ENCODE measurements at regions not wholly inside any gene's neighbourhood (a gene's known extent, or its start where the extent isn't known, plus 50 kb on each side); places are given as distances from the start of the nearest gene placed in this dataset.

GRCh38 chr20:11585752-11586352 is 331.8 kb upstream of the BTBD3 start:
- Histone ChIP-seq H3K36me3 (no peaks in the 10 kb centered on the region), H3K9me3 (no peaks in the 10 kb centered on the region), H3K4me1 (no peaks in the 10 kb centered on the region), H3K4me3 (no peak overlapping the region), H3K27ac (no peak overlapping the region), H3K27me3 (no peaks in the 10 kb centered on the region)
- TF ChIP-seq CTCF (IDR thresholded peaks at IDR 0.05) (no peak), POLR2A (IDR thresholded peaks at IDR 0.05) (no peak)
- DNase-seq = no peak

DNA sequence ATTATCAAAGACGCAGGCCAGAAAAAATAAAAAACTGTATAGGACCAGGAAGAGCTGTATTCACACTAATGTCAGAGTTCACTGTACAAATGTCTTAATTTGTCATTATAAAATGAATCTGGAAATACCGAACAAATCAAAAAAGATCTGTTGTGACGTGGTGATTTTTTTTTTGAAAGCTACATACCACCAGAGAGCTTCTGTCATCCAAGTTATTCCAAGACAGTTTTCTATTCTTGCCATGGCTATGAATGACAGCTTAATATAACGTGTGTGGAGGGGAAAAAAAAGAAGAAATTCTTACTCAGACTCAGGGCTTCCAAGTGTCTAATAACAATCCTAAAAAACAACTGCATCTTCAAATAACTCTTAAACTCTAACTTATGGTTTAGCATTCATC is 328.8 kb upstream of the BTBD3 start:
- no peak for TF ChIP-seq CTCF (IDR thresholded peaks at IDR 0.05)
- TF ChIP-seq POLR2A (IDR thresholded peaks at IDR 0.05) = no peak
- no peaks in the 10 kb centered on the region for H3K27me3 ChIP-seq
- H3K36me3 ChIP-seq = no peaks in the 10 kb centered on the region
- H3K4me3 ChIP-seq = no peak overlapping the region
- no peaks in the 10 kb centered on the region for H3K4me1 ChIP-seq
- no peak for DNase-seq
- H3K9me3 ChIP-seq = no peaks in the 10 kb centered on the region
- H3K27ac ChIP-seq = no peak overlapping the region

DNA sequence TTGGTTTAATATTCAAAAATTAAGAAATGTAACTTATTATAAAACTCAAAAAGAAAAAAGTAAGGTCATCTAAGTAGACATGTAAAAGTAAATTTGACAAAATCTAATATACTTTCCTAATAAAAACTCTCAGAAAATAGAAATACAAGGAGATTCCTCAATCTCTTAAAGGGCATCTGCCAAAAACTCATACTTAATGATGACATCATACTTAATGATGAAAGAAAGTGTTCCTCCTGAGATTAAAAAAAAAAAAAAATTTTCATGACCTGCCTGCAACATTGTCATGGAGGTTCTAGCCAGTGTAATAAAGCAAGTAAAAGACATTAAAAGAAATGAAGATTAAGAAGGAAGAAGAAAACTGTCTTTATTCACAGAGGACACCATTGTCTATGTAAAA is 325.7 kb upstream of the BTBD3 start:
- TF ChIP-seq POLR2A (IDR thresholded peaks at IDR 0.05) (no peak), CTCF (IDR thresholded peaks at IDR 0.05) (no peak)
- H3K4me1 ChIP-seq = no peaks in the 10 kb centered on the region
- H3K4me3 ChIP-seq = no peak overlapping the region
- no peaks in the 10 kb centered on the region for H3K36me3 ChIP-seq
- no peaks in the 10 kb centered on the region for H3K9me3 ChIP-seq
- no peak overlapping the region for H3K27ac ChIP-seq
- H3K27me3 ChIP-seq = no peaks in the 10 kb centered on the region
- DNase-seq = no peak

DNA sequence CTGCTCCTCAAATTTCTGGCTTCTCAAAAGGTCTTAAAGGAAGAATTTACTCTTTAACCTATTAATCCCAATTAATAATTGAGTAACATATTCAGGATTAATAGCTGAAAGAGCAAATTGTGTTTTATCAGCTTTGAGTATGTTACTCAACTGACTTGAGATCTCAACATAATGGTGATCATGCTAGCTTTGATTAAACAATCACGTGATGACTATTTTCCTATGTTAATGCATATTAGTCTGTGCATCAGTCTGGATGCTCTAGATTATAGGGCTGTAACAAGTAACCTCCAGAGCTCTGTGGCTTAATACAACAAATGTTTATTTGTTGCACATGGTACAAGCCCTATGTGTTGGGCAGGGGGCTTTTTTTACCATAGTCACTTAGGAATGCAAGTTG is 313.4 kb upstream of the BTBD3 start:
- H3K4me1 ChIP-seq = no peaks in the 10 kb centered on the region
- no peak overlapping the region for H3K27ac ChIP-seq
- no peaks in the 10 kb centered on the region for H3K9me3 ChIP-seq
- DNase-seq = no peak
- H3K4me3 ChIP-seq = no peak overlapping the region
- no peaks in the 10 kb centered on the region for H3K36me3 ChIP-seq
- H3K27me3 ChIP-seq = no peaks in the 10 kb centered on the region
- TF ChIP-seq POLR2A (IDR thresholded peaks at IDR 0.05) = no peak
- no peak for TF ChIP-seq CTCF (IDR thresholded peaks at IDR 0.05)

GRCh38 chr20:11607047-11607446 is 310.6 kb upstream of the BTBD3 start:
- no peak overlapping the region for H3K27ac ChIP-seq
- H3K4me3 ChIP-seq = no peak overlapping the region
- no peaks in the 10 kb centered on the region for H3K36me3 ChIP-seq
- no peaks in the 10 kb centered on the region for H3K4me1 ChIP-seq
- H3K27me3 ChIP-seq = no peaks in the 10 kb centered on the region
- no peaks in the 10 kb centered on the region for H3K9me3 ChIP-seq
- no peak for TF ChIP-seq POLR2A (IDR thresholded peaks at IDR 0.05)
- TF ChIP-seq CTCF (IDR thresholded peaks at IDR 0.05) = no peak
- no peak for DNase-seq

DNA sequence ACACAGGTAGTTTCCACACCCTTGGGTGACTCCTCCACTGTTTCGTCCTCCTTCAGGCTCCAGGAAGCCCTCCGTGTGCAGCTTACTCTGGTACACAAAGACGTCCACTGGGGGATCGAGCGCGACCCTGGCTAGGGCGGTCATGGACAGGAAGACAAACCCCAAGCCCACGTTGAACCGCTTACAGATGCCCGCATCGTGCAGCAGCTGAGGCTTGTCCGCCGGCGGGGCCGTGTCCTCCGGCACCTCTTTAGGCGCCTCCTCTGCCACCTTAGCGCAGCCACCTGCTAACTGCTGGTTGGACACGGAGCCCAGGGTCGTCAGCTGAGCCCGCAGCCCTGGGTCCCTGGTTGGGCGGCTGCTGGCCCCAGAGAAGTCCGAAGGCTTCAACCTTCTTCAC is 309.0 kb upstream of the BTBD3 start:
- no peak for DNase-seq
- Histone ChIP-seq H3K27ac (no peak overlapping the region), H3K4me1 (no peaks in the 10 kb centered on the region), H3K9me3 (no peaks in the 10 kb centered on the region), H3K4me3 (no peak overlapping the region), H3K36me3 (no peaks in the 10 kb centered on the region), H3K27me3 (no peaks in the 10 kb centered on the region)
- TF ChIP-seq POLR2A (IDR thresholded peaks at IDR 0.05) (no peak), CTCF (IDR thresholded peaks at IDR 0.05) (no peak)

All from Peyer's patch (tissue), 4 donors.